Activated naive CD4-positive, alpha-beta T cell treated with anti-CD3 and anti-CD28 coated beads, Interleukin-2, amount 50 U/mL, for 72 hours (primary cell): ENCODE measurements at regions not wholly inside any gene's neighbourhood (a gene's known extent, or its start where the extent isn't known, plus 50 kb on each side); places are given as distances from the start of the nearest gene placed in this dataset.
"Not testable (repeated sequence)": the region's sequence is repeated elsewhere in the genome, so short reads cannot be mapped to it uniquely, and the experiment has no call there.

ENCODE experiments used
- ATAC-seq, 2 donors: fragments of 150-1000 bp; cut with Tn5 transposase; 2 replicates each; pipeline ENCODE4 v1.10.0; 2021; ENCODE audit warnings: mild to moderate bottlenecking in 2 of 2, moderate library complexity in 2 of 2
- DNase-seq, 2 donors: peaks; one replicate each; pipeline ENCODE4 v3.0.0; 2021 to 2022; ENCODE audit warnings: low spot score in 2 of 2
- H3K27ac Mint-ChIP-seq, 2 donors: one replicate each; pipeline ENCODE4 v1.8.0; 2022; ENCODE audit warnings: mild to moderate bottlenecking in 2 of 2, mixed read lengths in 2 of 2
- H3K36me3 Mint-ChIP-seq, 2 donors: one replicate each; pipeline ENCODE4 v1.8.0; 2022; ENCODE audit warnings: mixed read lengths in 2 of 2
- H3K9me3 Mint-ChIP-seq, 2 donors: one replicate each; pipeline ENCODE4 v1.8.0; 2022; ENCODE audit warnings: mixed read lengths in 2 of 2

DNA sequence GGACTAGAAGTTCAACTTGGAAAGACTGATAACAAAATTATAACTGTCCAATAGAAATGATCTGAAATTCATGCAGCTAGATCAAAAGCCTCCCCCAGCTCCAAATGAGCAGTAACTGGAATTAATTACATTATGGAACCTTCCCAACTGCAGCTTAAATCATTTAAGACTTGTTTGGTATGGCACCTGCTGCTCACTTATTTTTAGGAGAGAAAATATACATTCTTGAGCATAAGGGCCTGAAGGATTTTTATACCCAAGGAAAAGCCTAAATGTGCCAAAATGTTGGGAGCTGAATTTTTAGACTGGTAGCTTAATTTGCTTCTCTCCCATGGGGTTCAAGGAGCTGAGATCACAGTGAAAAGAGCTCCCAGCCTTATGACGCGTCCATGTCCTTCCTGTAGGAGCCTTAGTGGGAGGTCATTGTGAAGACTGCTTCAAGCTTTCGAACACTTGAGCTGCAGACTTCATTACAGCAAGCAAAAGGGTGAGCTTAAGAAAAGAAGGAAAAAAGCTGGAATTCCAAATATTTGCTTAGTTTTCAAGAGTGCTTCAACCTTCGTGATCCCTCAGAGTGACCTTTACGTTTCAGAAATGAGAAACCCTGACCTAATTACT, 276.0 kb downstream of the DMAC1 start:
- DNase-seq (no peak), ATAC-seq (no peak)
- Mint-ChIP-seq H3K9me3 (no peaks in the 10 kb centered on the region), H3K27ac (no peak overlapping the region), H3K36me3 (no peaks in the 10 kb centered on the region)

DNA sequence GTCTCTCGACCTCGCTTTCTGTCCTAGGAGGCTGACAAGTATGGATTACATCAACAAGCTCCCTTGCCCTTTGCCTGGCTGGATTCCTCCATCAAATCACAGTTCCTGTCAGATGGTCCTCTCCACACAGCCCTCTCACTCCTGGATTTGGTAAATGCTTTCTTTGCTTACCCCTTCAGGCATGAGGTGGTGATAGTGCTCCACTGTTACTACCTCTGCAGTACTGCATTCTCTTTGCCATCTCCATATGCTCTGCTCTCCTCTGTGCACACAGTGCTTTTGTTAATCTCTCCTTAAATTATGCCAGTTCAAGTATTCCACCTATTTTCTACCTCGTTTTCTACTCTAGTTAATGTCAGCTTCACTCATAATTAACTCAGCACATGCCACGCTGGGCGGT, 279.2 kb downstream of the DMAC1 start:
- no peaks in the 10 kb centered on the region for H3K9me3 Mint-ChIP-seq
- ATAC-seq (no peak), DNase-seq (no peak)
- no peaks in the 10 kb centered on the region for H3K36me3 Mint-ChIP-seq
- H3K27ac Mint-ChIP-seq: no peak overlapping the region

DNA sequence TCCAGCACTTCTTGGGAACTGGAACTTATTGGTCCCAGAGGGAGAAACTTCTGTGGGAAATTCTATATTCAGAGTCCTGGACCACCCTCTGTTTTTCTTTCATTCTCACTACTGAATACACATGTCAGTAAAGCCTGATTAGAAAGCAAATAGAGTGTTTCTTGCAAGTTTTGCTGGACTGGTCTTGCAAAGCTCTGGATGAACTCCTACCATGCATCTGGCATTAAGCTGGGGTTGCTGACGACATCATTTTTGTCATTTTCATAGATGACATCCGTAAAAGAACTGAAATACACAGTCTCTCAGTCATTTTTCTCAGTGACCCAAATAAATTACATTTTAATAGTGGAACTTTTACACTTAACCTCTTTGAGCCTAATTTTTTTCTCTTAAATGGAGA, 283.2 kb downstream of the DMAC1 start:
- no peaks in the 10 kb centered on the region for H3K9me3 Mint-ChIP-seq
- ATAC-seq: no peak
- no peaks in the 10 kb centered on the region for H3K36me3 Mint-ChIP-seq
- H3K27ac Mint-ChIP-seq: no peak overlapping the region
- no peak for DNase-seq

DNA sequence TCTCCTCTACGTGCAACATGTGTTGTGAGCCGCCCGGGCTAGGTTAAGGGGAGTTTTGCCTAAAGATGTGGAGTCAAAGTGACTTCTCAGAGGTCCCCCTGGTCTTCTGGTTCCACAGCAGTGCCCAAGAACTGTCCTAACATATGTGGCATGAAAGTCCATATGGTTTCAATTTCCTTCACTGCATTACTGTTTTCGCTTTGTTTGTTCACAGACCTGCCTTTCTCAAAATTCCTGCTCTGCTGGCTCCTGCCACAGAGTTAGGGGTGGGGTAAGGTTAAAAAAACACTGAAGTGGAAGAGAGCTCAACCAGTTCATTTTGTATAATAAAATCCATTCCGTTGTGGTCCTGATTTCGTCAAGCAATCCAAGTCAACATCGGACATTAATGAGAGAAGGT, 289.4 kb downstream of the DMAC1 start:
- DNase-seq: no peak
- Mint-ChIP-seq H3K9me3 (no peaks in the 10 kb centered on the region), H3K36me3 (no peaks in the 10 kb centered on the region), H3K27ac (no peak overlapping the region)
- ATAC-seq: no peak

DNA sequence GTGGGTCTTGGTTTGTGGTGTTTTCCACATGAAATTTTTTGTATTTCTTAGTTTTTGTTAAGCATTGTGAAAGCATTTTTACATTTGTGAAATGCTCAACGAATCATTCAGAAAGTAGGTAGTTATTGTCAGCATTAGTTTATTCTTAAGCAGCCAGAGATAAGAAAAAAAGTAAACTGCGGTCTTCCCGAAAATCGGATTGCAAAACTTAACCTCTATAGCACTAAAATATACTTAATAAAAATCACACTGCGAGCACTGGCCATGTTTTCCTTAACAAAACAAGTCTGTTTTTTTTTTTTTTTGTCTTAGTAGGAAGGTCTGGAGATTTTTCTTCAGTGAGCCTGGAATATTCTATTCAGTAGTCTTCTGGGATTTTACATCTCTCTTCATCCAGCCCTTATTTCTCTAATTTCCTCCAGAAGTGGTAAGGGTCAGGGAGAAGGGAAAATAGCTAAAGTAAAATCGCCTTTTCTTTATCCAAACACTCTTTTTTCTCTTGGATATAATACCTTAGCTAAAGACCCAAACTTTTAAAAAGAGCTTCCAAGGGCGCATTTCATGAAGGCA, 289.9 kb downstream of the DMAC1 start:
- no peak for ATAC-seq
- Mint-ChIP-seq H3K36me3 (no peaks in the 10 kb centered on the region), H3K9me3 (no peaks in the 10 kb centered on the region), H3K27ac (no peak overlapping the region)
- no peak for DNase-seq

DNA sequence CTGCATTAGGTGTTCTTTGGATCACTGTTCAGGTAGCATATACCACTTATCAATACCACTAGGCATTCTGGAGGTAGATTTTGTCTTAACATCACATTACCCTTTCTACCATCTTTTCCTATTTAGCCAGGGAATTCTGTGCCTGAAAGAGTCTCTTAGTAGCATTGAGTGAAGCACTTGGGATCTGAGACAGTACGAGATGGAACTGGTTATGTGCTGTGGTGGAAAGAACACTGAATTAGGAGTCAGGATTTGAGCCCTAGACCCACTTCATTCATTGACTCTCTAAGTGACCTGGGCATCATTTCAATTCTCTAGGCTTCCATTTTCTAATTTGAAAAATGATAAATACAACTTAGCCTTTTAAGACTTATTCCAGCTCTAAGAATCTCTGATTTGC, 291.1 kb downstream of the DMAC1 start:
- no peak for ATAC-seq
- no peak overlapping the region for H3K27ac Mint-ChIP-seq

DNA sequence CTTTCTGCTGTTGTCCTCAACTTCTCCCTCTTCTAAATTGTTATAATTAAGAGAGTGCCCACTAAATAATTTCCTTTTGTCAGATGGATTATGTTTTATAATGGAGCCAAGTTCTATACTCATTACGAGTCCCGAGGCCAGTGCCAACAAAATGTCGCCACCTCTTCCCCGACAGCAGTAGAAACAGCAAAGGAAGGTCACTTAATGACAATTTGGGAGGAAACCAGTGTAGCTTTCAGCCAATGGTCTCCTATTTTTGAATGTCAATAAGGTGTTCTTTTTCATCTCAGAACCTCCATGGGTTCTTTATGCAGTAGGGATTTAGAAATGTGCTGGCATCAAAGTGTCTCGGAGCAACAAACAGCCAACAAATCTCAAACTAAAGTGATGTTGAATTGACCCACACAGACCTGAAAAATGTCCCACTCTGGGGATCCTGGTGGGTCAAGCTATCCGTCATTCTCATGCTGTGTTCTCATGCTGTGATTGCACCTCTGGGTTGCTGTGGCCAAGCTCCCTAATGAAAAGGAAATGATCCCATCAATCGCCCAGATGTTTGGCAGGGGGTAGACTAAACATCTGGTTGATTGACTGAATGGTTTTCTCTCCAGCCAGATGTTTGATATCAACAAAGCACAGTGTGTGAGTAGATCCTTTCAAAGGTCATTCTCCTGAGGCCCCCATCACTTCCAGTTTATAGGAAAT, 291.9 kb downstream of the DMAC1 start:
- H3K9me3 Mint-ChIP-seq: no peaks in the 10 kb centered on the region
- no peaks in the 10 kb centered on the region for H3K36me3 Mint-ChIP-seq
- no peak overlapping the region for H3K27ac Mint-ChIP-seq
- ATAC-seq (no peak), DNase-seq (no peak)

More for the DNA sequence above, 291.1 kb downstream of the DMAC1 start:
- DNase-seq: no peak
- H3K36me3 Mint-ChIP-seq: no peaks in the 10 kb centered on the region
- H3K9me3 Mint-ChIP-seq: no peaks in the 10 kb centered on the region

DNA sequence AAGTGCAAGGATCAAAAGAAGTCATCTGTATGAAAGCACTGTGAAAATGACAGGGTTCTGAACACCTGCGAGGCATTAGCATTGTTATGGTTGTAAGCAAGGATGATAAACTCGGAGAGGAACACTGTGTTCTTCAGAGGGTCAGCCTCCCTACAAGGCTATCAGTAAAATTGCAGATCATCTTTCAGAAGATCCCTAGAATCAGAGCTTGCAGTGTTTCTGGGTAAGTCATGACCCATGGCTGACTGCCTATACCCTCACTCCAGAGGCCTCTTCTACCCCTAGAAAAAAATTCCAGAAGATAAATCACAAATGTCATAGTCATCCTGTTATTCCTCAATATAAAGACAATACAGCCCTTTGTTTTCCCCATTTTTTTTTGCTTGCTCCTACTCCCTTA, 292.6 kb downstream of the DMAC1 start:
- DNase-seq: no peak
- Mint-ChIP-seq H3K9me3 (no peaks in the 10 kb centered on the region), H3K36me3 (no peaks in the 10 kb centered on the region), H3K27ac (no peak overlapping the region)
- ATAC-seq: no peak

DNA sequence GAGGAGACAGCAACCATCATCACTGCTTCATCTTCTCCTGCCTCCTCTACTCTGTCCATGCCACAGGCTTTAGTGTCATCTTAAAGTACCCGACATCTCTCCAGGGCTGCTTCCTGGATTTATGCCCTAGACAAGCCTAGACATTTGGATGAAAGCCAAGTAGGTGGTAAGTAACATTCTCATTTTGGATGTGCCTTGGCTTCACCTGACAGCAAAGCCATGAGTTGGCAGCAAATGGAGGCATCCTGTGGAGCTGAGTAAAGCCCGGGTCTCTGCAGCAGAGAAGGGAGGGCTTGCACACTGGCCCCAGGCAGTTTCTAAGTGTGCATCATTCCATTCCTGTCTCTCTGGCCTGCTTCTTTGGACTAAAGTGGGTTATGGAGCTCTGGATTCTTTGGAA, 299.1 kb downstream of the DMAC1 start:
- Mint-ChIP-seq H3K36me3 (no peaks in the 10 kb centered on the region), H3K27ac (no peak overlapping the region), H3K9me3 (peaks cover 0 to 4% of the 10 kb centered on the region in 2 donors)
- DNase-seq: no peak
- ATAC-seq: no peak

DNA sequence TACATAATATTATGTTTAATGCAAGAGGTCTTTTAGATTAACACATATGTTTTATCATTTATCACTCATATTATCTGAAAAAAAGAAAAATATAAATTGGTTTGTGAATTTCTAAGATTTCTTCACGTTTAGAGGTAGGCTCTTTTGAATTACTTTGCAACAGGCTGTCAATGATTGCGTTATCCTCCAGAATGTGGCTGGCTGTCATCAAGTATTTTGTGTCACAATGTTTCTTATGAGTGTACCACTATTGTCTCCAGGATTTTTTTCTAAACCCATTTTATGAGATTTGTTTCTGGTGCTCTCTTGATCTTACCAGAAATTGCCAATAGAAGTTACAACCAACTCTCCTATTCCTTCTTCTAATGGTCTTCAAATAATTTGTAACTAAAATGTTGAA, 307.9 kb downstream of the DMAC1 start:
- ATAC-seq: no peak
- no peak for DNase-seq
- Mint-ChIP-seq H3K27ac (no peak overlapping the region), H3K36me3 (no peaks in the 10 kb centered on the region), H3K9me3 (peaks cover 0 to 4% of the 10 kb centered on the region in 2 donors)

DNA sequence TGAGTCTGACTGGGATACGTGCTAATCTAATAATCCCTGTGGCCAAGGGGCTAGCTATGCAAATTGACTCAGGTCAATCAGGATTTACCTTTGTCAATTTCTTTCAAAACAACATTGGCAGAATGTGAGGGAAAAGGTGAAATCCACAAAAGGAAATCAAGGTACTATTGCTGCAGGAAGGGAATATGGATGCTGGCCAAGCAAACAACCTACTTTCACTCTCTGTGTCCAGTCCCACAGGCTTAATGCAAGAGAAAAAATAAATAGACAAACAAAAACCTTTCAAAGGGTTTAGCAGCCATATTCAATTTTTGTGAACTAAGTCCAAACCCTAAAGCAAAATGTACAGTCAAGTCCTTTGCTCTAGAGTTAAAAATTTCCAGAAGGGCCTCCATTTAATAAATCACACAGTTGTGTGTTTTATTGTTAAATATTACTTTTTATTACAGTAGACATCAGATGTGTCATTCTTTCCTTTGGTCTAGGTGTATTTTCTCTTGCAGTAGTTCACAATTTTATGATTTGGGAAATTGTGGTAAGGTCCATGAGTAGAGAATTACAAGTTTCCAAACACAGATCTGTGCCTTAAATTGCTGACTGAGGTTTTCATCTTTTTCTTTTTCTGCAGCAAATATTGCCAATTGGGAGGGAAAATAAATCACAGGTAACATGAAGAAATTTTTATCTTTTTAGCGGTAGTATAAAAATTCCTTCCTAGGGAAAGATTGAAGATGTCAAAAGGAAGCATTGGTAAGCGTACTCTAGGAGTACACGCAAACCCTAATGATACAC, 309.1 kb downstream of the DMAC1 start:
- Mint-ChIP-seq H3K27ac (no peak overlapping the region), H3K36me3 (no peaks in the 10 kb centered on the region), H3K9me3 (peaks cover 0 to under 1% of the 10 kb centered on the region in 2 donors)
- no peak for DNase-seq
- ATAC-seq: no peak

DNA sequence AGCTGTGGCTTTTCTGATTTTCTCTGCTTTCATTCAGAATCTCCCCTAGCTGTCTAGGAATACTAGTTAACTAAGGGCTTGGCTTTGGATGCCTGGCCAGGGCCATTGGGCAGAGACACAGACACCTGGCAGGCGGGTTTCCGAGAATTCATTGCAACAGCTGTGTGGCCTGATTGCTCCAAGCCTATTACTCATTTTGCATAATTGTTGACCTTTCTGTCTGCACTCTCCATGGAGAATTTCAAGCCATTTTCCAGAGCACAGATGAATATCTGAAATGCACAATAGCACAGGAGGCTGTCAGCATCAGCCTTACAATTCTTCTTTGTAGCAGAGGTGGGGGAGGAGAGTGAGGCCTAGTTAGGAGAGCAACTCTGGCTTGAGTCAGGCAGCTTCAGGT, 310.5 kb downstream of the DMAC1 start:
- DNase-seq (no peak), ATAC-seq (no peak)
- Mint-ChIP-seq H3K36me3 (no peaks in the 10 kb centered on the region), H3K9me3 (no peaks in the 10 kb centered on the region), H3K27ac (no peak overlapping the region)

DNA sequence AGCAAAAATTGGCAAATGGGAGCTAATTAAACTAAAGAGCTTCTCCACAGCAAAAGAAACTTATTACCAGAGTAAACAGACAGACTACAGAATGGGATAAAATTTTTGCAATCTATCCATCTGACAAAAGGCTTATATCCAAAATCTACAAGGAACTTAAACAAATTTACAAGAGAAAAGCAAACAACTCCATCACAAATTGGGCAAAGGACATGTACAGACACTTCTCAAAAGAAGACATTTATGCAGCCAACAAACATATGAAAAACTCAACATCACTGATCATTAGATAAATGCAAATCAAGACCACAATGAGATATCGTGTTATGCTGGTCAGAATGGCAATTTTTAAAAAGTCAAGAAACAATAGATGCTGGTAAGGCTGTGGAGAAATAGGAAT, 315.6 kb downstream of the DMAC1 start:
- not testable (repeated sequence) for DNase-seq, H3K9me3 Mint-ChIP-seq, H3K36me3 Mint-ChIP-seq, H3K27ac Mint-ChIP-seq, ATAC-seq

DNA sequence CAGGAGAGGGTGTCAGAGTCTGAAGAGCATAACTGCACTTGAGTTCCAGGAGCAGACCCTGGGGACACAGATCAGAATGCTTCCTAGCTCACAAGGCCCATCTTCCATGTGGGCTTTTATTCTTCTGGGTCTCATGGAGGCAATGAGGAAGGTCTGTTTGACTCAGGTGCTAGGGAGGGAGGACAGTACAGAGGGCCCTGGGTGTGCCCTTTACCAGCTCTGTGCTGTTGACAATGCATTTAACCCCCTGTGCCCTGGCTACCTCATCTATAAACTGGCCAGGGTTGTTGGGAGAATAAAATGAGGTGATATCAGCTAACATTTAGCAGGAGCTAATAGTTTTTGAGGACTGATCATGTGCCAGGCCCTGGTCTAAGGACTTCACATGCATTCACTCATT, 318.0 kb downstream of the DMAC1 start:
- DNase-seq (no peak), ATAC-seq (no peak)
- no peaks in the 10 kb centered on the region for H3K9me3 Mint-ChIP-seq
- no peak overlapping the region for H3K27ac Mint-ChIP-seq
- no peaks in the 10 kb centered on the region for H3K36me3 Mint-ChIP-seq

DNA sequence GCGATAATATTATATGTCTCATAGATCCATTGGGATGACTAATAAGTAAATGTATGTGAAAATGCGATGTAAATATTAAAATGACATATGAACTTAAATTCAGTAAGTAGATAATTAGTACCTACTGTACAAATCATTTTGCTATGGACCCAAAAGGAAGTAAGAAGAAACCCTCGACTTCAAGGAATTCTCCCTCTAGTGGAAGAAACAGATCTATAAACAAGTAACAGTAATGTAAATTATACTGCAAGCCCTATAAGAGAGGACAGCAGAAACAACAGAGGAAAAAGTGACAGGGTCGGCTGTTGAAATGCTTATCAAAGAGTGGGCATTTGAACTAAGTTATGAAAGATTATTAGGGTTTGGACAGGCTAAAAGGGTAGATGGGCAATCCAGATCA, 320.3 kb downstream of the DMAC1 start:
- ATAC-seq: no peak
- Mint-ChIP-seq H3K27ac (no peak overlapping the region), H3K36me3 (no peaks in the 10 kb centered on the region), H3K9me3 (no peaks in the 10 kb centered on the region)
- DNase-seq: no peak

DNA sequence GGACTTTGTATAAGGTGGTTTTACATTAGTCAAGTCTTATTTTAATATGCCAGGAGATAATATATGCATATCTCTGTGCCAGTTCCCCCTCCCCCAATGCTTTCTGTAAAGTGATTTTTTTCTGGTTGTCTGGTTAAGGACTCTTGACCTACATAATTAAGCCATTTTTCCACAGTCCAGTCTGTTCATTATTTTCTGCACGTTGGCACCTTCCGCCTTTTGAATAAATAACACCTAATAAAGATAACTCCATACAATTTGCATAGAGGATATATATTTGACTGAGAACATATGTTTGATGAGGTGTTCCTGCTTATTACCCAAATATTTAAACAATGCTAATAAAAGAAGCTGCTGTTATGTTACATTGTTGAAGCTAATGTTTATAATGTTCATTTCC, 320.9 kb downstream of the DMAC1 start:
- Mint-ChIP-seq H3K9me3 (no peaks in the 10 kb centered on the region), H3K27ac (no peak overlapping the region), H3K36me3 (no peaks in the 10 kb centered on the region)
- DNase-seq (no peak), ATAC-seq (no peak)

DNA sequence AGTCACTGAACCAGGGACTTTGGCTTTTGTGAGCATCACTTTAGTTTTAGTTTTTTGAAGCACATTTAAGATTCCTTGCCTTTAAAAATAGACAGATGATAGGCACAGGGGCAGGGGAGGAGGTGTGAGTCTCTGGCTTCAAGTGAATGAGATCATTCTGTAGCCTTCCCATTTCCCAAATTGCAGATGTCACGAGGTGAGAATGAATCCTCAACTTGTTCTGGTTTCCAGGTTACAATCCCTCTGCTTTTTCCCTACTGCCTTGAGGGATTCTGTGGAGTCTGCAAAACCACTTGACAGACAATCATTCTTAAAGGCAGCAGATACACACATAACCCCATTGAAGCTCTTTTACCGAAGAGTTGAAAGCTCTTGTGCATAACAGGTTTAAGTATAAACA, 332.4 kb downstream of the DMAC1 start:
- Mint-ChIP-seq H3K36me3 (no peaks in the 10 kb centered on the region), H3K9me3 (no peaks in the 10 kb centered on the region), H3K27ac (no peak overlapping the region)
- ATAC-seq (no peak), DNase-seq (no peak)
